Brain microvascular endothelial cell (primary cell): ENCODE measurements at regions not wholly inside any gene's neighbourhood (a gene's known extent, or its start where the extent isn't known, plus 50 kb on each side); places are given as distances from the start of the nearest gene placed in this dataset.

Experiments
- DNase-seq: peaks from one replicate; pipeline ENCODE4 v3.0.0-alpha.2; 2020
- H3K27ac ChIP-seq: fragments of 250-450 bp; sonication (Bioruptor Pico); 2 replicates; pipeline ENCODE4 v1.5.1; 2020; ENCODE audit warnings: mild to moderate bottlenecking, moderate library complexity
- H3K27me3 ChIP-seq: fragments of 250-450 bp; sonication (Bioruptor Pico); replicated peaks from 2 replicates; pipeline ENCODE4 v1.5.1; 2020; ENCODE audit warnings: mild to moderate bottlenecking
- H3K36me3 ChIP-seq: fragments of 250-450 bp; sonication (Bioruptor Pico); replicated peaks from 2 replicates; pipeline ENCODE4 v1.5.1; 2020; ENCODE audit warnings: mild to moderate bottlenecking
- H3K4me3 ChIP-seq: 2 replicates; pipeline ENCODE4 v1.5.1; 2011; ENCODE audit warnings: low read depth, mild to moderate bottlenecking, control low read depth, low read length, moderate library complexity
- in situ Hi-C: cut with HindIII; loops from 2 replicates; pipeline ENCODE4 v1.10.0; 2017; ENCODE audit warnings: low sequenced_read_pairs, low pct_ligation_motif_present
- TF ChIP-seq, protein P1 (sequence below): IDR thresholded peaks from 2 replicates; pipeline ENCODE4 v1.5.1; 2011; ENCODE audit warnings: low read depth, mild to moderate bottlenecking, moderate library complexity, low read length, control low read depth, inconsistent platforms; ENCODE audit errors: missing control alignments

DNA sequence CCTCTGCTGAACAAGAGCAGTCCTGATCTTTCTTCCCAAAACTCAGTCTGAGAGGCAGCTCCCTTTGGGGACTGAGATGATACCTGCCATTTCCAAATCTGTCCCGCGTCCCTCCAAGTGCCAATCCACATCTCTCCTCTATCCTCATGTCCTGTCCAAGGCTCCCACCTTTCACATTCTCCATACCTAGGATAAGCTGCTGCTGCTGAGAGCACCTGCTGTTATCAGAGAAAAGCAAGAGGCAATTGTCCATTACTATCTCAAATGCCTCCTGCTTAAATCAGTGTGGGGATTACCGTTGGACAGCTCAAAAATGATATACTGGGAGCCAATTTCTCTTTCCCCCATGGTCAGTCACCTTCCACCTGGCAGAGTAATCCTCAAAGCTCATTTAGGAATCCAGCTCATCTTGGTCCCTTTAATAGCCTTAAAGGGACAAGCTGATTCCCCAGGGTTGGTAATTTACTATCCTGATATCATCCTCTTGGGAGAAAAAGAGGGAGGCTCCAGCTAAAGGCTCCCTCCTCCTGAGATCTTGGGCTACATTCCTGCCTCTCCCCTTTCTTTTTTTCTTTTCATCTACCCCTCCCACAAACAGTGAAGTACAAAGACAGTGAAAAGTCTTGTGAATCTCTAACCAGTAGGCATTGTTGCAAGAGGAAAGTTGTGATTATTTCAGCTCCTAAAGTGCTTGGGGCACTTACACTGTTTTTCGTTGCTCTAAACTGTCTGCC lies 278.1 kb upstream of the CAMK1G start:
- Histone ChIP-seq H3K4me3 (no peak overlapping the region), H3K27ac (no peak overlapping the region), H3K36me3 (no peaks in the 10 kb centered on the region), H3K27me3 (no peaks in the 10 kb centered on the region)
- DNase-seq: no peak
- TF ChIP-seq, protein P1, sequence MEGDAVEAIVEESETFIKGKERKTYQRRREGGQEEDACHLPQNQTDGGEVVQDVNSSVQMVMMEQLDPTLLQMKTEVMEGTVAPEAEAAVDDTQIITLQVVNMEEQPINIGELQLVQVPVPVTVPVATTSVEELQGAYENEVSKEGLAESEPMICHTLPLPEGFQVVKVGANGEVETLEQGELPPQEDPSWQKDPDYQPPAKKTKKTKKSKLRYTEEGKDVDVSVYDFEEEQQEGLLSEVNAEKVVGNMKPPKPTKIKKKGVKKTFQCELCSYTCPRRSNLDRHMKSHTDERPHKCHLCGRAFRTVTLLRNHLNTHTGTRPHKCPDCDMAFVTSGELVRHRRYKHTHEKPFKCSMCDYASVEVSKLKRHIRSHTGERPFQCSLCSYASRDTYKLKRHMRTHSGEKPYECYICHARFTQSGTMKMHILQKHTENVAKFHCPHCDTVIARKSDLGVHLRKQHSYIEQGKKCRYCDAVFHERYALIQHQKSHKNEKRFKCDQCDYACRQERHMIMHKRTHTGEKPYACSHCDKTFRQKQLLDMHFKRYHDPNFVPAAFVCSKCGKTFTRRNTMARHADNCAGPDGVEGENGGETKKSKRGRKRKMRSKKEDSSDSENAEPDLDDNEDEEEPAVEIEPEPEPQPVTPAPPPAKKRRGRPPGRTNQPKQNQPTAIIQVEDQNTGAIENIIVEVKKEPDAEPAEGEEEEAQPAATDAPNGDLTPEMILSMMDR: no peak
- in situ Hi-C loops: no loop called here

DNA sequence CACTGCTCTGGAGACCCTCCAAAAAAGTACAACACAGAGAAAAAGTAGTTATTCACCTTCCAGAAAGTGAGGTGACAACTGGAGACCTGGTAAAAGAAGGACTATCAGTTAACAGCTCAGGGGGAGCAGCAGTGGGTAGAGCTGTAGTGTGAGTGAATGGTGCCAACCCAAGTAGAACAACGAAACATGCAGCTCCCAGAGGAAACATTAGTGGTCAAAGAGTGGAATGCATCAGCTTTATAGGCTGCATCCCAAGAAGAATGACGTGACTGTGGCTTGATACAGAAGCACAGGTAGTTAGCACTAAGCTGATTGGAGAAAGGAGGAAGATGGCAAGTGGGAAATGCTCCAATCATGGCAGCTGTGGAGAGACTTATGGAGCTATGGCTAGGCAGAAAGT lies 275.7 kb upstream of the CAMK1G start:
- H3K27me3 ChIP-seq: no peaks in the 10 kb centered on the region
- TF ChIP-seq, protein P1: no peak
- no peak overlapping the region for H3K27ac ChIP-seq
- in situ Hi-C loops: no loop called here
- H3K4me3 ChIP-seq: no peak overlapping the region
- no peaks in the 10 kb centered on the region for H3K36me3 ChIP-seq
- no peak for DNase-seq

DNA sequence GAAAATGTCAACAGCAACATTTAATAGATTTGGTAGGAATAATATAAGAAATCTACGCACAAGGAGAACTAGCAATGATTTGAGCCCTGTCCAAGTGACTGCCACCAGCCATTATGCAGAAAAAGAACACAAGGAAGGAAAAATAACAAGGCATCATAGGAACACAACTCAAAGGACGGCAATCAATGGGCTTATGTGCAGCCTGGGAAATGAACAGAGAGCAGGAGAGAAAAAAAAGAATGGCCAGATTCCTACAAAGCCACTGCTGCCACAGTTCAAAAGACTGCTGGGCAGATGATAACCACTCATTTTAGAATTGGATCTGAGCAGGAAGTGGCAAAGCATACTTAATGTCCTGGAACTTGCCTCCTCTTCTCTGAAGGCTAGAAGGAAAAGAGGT lies 274.3 kb upstream of the CAMK1G start:
- TF ChIP-seq, protein P1: no peak
- Histone ChIP-seq H3K27me3 (no peaks in the 10 kb centered on the region), H3K36me3 (no peaks in the 10 kb centered on the region), H3K27ac (no peak overlapping the region), H3K4me3 (no peak overlapping the region)
- in situ Hi-C loops: no loop called here
- no peak for DNase-seq

DNA sequence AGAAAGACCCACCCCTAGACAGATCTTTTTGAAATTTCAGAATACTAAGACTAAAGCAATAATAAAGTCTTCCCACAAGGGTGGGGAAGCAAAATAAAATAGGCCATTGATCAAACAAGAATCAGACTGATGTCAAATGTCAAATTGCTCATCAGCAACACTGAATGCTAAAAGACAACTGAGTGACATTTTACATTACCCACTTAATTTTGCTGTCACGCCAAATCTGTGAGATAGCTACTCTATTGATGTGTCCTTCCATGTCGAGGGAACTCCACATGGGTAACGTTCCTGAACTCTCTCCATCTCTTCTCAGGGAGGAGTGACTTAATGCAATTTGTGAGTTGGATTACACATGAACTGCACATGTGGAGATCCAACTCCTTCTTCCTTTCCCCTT lies 271.7 kb upstream of the CAMK1G start:
- H3K27ac ChIP-seq: no peak overlapping the region
- H3K36me3 ChIP-seq: no peaks in the 10 kb centered on the region
- H3K27me3 ChIP-seq: no peaks in the 10 kb centered on the region
- DNase-seq: no peak
- H3K4me3 ChIP-seq: no peak overlapping the region
- in situ Hi-C loops: no loop called here
- TF ChIP-seq, protein P1: no peak

DNA sequence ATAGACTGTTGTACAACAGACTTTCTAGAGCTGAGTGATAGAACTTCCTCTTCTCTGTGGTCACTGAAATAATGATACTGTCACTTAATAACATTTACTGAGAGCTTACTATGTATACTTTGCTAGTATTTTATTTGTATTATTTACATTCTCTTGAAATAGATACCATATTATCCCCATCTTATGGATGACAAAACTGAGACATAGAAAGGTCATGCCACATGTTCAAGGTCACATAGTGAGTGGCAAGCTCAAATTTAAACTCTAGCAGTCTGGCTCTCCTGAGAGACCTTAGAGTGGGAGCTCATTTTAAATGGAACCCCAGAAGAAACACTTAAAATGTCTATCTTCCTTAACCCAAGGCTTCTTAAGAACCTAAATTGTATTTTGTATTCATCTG lies 266.6 kb upstream of the CAMK1G start:
- in situ Hi-C loops: no loop called here
- no peaks in the 10 kb centered on the region for H3K36me3 ChIP-seq
- no peak overlapping the region for H3K4me3 ChIP-seq
- H3K27me3 ChIP-seq: no peaks in the 10 kb centered on the region
- DNase-seq: no peak
- TF ChIP-seq, protein P1: no peak
- no peak overlapping the region for H3K27ac ChIP-seq
